ENCODE measurements at regions not wholly inside any gene's neighbourhood (a gene's known extent, or its start where the extent isn't known, plus 50 kb on each side); places are given as distances from the start of the nearest gene placed in this dataset.

DNA sequence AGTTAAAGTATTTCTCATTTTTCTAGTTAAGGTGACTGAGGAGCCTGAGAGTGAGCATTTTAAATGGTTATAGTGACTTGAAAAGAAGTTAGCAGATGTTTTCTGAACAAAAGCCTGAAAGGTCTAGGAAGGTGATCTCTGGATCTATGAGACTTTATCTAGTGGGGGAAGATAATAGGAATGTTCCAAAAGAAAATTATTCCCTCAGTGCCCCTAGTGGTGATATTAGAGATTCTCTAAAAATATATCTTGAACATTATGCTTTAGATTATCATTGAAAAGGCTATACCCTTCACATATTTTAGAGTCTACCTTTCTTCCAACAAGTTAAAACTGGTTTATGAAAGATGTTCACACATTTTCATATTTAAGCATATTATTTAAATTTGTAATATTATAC is 69.0 kb upstream of the SPANXN1 start:
- no peaks in the 10 kb centered on the region for H3K36me3 ChIP-seq (ENCODE audit: control insufficient read depth, insufficient read depth, low read length, severe bottlenecking)
- H3K27me3 ChIP-seq (replicated peaks; ENCODE audit: control insufficient read depth, insufficient read depth, low read length), result no peaks in the 10 kb centered on the region
- no peak overlapping the region for H3K4me3 ChIP-seq (ENCODE audit: low read length)
- no peaks in the 10 kb centered on the region for H3K9me3 ChIP-seq (ENCODE audit: control insufficient read depth, low read length)
- DNase-seq (ENCODE audit: low read depth), result peak; percentile 2
- no peak overlapping the region for H3K9ac ChIP-seq (ENCODE audit: low read length)
- no peaks in the 10 kb centered on the region for H3K4me1 ChIP-seq (ENCODE audit: control insufficient read depth, insufficient read depth, low read length)

DNA sequence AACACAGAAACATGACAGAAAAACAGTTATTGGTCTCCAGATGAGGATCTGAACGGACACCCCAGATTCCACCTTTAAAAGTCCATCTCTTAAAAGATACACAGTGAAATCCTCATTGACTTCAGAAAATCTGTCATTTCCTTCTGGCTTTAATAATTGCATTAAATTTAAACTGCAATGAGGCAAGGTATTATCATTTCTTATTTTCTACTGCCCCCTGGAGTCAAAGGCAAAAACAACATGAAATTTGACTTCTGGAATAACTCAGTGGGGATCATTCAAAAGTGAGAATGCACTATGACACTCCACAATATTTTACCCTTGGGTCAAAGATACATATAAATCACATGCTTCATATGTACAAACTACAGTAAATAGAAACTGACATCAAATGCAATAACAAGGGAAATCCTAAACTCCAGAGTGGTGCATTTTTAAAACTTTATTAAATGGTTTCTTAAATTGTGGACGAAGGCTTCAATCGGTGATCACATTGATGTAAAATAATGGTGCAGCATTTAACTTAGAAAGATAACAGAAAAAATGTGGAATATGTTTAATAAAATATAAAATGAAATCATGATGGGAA is 56.4 kb upstream of the SPANXN1 start:
- peak; percentile 40 for DNase-seq (ENCODE audit: low read depth)
- Histone ChIP-seq H3K9me3 (ENCODE audit: control insufficient read depth, low read length) (no peaks in the 10 kb centered on the region), H3K4me1 (ENCODE audit: control insufficient read depth, insufficient read depth, low read length) (peaks cover 9% of the 10 kb centered on the region), H3K4me3 (ENCODE audit: low read length) (no peak overlapping the region), H3K9ac (ENCODE audit: low read length) (no peak overlapping the region), H3K27me3 (replicated peaks; ENCODE audit: control insufficient read depth, insufficient read depth, low read length) (no peaks in the 10 kb centered on the region), H3K36me3 (ENCODE audit: control insufficient read depth, insufficient read depth, low read length, severe bottlenecking) (no peaks in the 10 kb centered on the region)

Data from adipocyte (in vitro differentiated cells).